HG02588 (cell line): ENCODE measurements at regions not wholly inside any gene's neighbourhood (a gene's known extent, or its start where the extent isn't known, plus 50 kb on each side); places are given as distances from the start of the nearest gene placed in this dataset.
"Not testable (repeated sequence)": the region's sequence is repeated elsewhere in the genome, so short reads cannot be mapped to it uniquely, and the experiment has no call there.

ENCODE experiments used
- ATAC-seq: cut with Tn5 transposase; IDR thresholded peaks from one replicate; pipeline ENCODE4 v1.9.1; 2021; ENCODE audit warnings: mild to moderate bottlenecking, moderate library complexity; ENCODE audit not compliant: unreplicated experiment

DNA sequence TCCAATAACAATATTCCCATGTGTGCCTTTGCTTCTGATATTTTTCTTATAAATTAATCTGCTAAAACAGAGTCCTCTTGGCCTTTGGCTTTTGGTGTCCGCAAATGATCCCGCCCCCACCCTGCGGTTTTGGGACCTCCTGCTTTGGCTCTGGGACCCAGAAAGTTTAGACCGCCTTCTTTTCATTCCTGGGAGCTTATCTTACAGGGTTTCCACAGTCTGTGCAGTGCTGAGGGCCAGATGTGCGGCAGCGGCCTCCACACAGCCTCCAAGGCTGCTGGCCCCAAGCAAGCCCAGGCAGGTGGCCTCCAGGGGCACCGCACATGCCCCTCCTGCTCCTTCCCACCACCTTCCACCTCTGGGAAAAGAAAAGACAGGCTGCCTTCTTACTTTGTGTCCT is 191.5 kb downstream of the ERCC6L2 start:
- no peak for ATAC-seq

DNA sequence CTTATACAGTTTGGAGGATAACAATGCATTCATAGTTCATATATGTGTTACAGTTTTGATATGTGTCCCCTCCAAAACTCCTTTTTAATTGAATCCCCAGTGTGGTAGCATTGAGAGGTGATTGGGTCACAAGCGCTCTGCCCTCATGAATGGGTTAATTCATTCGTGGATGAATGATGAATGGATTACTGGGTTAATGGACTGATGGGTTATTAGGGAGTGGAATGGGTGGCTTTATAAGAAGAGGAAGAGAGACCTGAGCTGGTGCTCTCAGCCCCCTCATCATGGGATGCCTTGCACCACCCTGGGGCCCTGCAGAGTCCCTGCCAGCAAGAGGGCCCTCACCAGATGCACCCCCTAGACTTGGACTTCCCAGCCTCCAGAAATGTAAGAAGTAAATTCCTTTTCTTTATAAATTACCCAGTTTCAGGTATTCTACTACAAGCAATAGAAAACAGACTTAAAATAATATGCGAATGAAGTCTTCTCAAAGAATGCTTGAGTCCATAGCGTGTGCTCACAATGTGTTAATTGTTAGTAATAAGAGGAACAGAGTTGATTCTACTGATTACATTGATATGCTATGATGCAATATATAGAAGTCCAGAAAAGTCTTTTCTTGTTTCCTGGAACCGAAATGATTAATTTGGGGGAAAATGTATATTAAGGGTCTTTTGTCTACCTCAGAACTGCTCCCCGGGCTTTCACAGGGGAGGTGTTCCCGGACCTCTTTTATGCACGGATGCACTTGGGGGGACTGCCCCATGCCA is 190.2 kb downstream of the ERCC6L2 start:
- no peak for ATAC-seq

DNA sequence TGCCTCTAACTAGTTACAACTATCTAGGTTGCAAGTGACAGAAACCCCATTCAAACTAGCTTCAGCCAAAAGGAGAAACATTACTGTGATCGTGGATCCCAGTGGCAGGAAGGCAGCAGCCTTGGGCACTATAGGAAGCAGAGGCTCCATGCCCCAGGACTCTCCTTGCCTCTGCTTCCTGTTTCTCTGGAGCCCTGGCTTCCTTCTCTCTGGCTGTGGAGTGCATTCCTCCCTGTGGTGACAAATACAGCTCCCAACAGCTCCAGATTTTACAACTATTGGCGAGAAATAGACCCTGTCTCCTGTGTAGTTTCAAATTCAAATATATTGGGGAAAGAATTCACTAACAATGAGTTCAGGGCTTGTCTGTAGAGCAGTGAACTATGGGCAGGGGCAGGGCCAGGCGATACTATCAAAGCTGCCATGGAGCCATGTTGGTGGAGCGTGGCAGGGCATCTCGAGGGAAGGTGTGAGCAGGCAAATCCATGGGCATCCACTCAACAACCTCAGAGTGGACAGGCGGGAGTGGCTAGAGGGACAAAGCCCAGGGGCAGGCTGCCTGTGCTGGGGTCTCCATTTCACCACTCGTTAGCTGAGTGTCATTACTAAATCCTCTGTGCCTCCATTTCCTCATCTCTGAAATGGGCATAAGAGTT is 189.5 kb downstream of the ERCC6L2 start:
- ATAC-seq = no peak

DNA sequence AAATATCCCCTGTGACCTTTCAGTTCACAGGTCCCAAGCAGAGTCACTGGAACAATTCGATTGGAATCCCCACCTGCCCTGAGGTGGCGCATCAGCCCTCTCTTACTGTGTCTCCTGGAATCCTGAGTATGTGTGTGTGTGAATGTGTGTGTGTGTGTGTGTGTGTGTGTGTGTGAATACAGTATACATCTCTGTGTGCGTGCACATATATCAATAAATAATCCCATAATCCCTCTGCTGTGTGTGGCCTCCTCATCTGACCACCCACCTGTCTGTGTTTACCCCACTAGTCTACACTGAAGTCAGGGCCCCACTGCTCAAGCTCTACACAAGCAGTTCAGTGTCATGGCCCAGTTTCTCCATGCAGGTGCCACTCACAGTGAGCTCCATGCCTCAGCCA is 187.4 kb downstream of the ERCC6L2 start:
- ATAC-seq = no peak

DNA sequence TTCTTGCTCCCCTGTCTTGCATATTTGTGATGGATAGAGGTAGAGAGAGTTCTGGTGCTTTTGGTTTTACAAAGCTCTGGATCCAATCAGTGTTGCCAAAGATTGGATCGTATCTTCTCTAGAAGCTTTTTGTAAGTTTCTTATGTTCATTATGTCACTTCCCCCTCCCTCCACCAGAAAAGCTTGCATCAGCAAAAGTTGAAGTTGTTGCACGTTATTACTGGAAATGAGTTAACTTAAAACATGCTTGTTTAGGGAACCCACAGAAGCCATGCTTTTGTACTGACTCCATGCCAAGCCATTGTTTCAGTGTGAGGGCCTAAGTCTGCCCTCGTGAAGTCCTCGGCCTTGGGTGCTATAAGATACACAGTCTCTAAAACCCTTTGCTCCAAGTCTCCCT is 186.5 kb downstream of the ERCC6L2 start:
- no peak for ATAC-seq

DNA sequence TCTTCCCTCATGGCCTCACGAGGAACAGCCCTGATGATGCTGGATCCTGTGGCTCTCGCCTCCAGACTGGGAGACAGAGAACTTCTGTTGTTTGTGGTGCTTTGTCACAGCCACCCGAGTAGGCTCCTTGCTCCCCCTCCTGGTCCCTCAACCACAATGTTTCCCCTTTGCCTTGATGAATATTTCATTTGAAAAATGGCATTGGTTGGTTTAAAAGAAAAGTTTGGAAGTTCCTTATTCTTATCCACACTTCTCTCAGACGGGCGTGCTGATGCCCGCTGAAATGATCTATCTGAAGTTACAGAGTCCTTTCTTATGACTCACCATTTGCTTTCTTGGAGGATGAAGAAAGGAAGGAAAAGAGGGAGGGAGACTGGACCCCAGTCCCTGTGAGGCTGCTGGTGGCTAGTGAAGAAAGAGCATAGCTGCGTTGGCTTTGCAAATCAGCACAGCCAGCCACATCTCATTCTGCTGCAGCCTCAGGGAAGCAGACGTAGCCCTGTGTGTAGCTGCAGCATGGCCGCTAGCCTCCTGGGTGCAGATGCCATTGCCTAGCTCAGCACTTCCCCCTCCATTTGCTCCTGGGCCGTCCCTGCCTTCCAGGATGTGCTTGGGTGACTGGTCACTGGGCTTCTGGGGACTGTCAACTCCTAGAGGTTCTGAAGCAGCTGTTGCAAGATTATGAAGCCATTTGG is 185.9 kb downstream of the ERCC6L2 start:
- no peak for ATAC-seq

DNA sequence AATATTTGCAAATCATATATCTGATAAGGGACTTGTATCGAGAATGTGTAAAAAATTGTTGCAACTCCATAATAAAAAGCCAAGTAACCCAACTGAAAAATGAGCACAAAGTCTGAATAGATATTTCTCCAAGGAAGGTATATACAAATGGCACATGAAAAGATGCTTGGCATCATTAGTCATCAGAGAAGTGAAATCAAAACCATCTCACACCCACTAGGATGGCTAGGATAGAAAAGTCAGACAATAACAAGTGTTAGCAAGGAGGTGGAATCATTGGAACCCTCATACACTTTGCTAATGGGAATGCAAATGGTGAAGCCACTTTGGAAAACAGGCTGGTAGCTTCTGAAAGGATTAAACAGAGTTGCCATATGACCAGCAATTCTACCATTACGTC is 182.7 kb downstream of the ERCC6L2 start:
- no peak for ATAC-seq

DNA sequence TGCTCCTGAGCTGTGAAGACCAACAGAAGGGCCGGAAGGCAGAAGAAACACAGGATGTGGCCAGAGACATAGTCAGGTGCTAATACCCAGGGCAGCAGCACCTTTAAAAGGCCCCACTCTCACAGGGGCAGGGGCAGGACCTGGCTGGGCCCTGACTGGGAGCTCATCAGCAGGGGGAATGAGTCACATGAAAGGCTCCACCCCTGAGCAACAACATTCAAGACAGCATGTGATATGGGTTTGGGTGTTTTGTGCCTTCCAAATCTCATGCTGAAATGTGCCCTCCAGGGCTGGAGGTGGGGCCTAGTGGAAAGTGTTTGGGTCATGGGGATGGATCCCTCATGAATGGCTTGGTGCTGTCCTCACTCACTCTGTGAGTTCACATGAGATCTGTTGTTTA is 181.7 kb downstream of the ERCC6L2 start:
- no peak for ATAC-seq

DNA sequence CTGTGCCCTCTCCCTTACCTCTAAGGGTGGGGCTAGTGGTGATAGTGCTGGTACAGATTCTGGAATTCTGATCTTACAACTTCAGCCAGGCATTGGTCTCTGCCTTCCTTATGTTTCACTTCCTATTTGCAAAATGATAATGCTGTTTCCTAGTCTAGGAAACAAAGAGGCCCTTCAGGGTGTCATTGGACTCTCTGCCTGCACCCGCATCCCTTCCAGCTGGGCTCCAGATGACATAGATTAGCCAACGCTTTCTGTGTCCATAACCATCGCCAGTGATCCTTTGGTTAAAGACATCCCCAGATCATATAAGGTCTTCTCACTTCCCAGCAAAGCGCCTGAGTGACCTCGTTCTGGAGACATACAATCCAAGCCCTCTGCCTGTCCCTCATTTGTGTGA is 180.7 kb downstream of the ERCC6L2 start:
- no peak for ATAC-seq

DNA sequence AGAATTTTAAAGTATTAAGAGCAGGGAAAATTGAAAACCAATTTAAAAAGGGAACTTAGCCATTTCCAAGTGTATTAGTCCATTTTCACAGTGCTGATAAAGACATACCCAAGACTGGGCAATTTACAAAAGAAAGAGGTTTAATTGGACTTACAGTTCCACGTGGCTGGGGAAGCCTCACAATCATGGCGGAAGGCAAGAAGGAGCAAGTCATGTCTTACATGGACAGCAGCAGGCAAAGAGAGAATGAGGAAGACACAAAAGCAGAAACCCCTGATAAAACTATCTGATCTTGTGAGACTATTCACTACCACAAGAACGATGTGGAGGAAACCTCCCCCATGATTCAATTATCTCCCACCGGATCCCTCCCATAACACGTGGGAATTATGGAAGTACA is 178.8 kb downstream of the ERCC6L2 start:
- ATAC-seq = not testable (repeated sequence)

DNA sequence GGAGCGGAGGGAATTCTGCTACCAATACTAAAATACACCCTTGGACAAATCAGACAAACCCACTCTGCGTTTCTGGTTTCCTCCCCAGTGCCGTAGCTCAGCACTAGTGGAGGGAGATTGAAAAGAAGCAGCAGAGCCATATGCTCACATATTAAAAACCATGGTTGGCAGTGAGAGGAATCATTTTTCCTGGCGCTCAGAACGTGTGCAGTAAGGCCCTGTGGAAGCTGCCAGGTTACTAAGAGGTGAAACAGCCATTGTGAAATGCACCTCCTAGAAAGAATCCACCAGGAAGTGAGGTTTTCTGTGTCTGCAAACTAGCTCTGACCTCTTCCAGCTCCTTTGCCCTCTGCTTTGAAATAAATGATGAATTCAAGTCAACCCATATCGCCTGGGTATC is 177.2 kb downstream of the ERCC6L2 start:
- ATAC-seq = no peak

DNA sequence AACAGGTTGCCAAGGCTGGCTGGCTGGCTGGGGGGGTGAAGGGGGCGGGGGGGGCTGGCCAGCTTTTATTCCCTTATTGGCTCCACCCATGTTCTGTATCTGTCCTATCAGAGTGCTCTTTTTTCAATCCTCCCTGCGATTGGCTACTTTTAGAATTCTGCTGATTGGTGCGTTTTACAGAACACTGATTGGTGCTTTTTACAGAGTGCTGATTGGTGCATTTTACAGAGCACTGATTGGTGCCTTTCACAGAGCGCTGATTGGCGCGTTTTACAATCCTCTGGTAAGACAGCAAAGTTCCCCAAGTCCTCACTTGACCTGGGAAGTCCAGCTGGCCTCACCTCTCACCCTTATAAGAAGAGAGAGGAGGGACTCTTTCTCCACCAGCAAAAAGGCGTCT is 175.9 kb downstream of the ERCC6L2 start:
- ATAC-seq = no peak

DNA sequence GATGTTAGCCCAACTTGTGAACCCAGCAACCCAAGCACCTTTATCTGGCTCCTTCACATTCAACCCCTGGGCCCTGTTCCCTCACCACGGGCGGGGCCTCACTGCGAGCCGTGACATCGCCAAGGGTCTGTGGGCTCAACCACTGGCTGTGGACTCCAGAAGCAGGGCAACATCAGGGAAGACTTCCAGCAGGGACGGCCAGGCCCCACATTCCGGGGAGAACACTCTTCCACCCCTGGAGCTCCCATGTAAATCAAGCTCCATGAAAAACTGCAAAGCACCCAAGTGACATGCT is 175.3 kb downstream of the ERCC6L2 start:
- no peak for ATAC-seq

DNA sequence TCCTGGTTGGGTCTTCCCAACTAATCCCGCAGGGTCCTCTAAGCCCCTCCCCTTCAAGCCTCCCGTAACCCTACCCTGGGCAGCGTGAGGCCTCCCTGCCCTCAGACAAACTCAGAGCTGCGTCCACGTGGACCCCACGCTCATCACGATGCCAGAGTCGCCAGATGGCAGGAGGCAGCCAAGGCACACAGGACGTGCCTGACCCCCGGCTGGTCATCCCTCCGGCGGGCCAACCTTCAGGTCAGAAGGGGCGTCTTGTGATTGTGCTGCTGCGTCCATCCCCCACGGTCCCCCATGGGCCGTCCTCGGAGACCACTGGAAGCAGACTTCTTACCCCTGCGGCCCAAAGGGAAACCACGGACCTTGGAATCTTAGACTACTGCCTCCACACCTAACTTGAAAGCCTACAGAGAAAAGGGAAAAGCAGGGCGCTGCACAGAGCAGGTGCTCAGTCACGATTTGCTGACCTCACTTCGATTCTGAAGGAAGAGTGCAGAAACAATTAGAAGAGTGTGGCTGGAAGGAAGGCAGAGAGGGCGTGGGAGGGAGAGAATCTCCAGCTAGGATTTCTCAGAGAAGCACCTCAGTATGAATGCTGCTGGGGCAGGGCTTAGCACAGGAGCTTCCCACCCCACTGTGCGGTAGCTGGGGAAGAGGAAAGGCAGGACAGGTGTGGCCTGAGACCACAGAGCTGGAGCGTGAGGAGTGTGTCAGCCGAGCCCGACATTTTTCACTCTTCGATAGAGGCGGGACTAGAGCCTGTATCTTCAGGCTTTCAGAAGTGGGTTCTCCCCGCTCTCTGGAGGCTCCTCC is 174.8 kb downstream of the ERCC6L2 start:
- no peak for ATAC-seq

DNA sequence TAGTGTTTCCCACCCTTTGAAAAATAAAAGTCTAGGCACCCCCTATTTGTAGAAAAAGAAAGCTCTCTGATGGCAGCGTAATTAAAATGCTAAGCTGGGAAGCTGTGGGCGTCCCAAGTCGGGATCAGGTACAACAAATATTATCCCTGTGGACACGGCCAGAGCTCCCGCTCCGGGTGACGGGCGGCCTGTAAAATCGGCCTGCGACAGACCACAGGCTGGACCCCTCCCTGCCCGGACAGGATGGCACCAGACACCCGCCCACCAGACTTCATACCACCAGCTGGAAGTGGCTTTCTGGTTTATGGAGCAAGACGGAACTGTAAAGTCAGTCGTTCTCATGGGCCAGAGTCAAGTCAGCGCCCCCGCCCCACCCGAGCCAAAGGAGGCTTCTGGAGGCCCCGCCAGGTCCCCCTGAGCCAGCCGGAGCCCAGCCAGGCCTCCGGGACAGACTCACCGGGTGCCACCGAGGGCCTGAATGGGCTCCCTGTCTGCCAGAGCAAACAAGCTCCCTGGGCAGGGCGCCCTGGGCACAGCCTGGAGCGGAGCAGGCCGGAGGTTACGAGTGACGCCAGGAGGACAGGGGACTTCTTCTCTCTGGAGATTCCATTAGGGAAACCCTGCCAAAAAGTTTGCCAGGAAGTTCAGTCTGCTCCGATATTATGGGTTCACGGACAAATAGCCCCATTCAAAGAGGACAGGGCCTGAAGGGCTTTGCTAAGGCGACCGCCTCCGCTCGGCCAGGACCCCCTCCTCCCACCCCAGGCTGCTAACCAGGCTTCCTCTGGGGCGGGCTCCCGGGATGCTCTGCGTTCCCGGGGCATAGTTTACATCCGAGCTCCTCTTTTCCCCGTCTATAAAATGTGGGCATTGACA is 173.7 kb downstream of the ERCC6L2 start:
- no peak for ATAC-seq

DNA sequence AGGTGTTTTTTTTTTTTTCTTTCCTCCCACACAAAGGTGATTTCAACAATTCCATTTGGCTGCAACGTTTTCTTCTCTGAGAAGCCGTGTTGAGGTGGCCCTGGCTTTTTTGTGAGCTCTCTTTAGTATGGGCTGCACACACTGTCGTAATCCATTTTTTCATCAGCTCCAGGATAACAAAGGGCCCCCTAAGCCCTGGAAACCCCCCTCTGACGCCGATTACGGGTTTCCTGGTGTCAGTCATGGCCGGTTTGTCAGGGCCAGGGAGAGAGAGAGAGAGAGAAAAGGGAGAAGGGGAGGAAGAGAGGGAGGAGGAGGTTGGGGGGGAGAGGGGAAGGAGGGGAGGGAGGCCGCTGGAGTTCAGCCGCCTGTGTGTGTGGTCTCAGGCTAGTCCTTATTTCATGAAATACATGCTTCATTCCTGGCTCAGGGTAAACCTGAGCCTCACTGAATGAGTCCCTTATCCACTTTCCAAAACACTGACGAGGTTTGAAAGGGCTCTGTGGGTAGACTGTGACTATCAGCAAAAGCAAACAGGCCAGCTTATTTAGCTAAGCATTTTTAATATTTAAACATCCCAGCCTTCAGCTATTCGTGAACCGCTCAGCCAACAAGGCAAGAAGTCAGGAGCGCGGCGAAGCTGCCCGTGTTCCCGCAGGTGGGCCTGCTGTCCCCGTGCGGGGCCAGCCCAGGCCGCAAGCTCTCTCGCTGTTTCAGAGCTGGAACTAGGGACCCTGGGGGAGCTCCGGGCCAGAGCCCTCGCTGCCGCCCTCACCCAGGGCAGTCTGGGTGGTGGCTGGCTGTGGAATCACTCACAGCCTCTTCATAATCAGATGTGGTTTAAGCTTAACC is 172.8 kb downstream of the ERCC6L2 start:
- ATAC-seq = no peak

DNA sequence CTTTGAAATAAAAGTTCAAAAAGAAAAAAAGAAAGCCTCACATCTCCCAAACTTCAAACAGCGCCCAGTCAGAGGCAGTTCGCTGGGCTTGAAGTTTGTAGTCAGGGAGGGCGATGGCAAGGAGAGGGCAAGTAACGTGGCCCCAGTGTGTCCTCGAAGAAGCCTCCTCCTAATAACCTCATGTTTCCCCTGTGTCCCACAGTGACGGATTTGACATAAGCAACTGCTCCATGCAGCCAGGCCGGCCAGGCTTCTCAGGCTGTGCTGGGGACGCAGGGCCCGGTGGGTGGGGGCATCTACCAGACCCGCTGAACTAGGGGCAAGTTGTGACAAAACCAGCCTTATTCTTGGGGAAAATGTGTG is 172.2 kb downstream of the ERCC6L2 start:
- ATAC-seq = no peak

DNA sequence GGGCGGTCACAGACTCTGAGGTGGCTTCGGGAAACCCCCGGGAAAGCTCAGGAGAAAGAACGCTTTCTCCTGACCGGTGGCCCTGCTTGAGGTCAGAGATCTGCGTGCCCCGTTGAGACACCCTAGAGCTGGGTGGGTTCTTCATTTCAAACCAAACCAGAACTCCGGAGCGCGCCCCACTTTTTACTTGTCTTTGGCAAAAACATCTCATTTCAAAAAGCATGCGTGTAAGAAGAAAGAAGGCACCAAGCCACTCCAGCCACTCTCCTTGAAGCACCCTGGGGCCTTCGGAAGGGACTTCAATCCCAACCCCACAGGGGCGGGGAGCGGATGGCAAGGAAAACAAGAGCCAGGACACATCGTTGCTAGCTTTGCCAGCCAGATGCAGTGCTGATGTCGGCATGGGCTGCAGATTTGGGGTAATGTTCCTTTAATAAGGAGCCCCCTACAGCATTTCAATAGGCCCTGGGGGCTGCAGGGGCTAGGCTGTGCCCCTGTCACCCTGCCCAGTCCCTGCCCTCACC is 171.7 kb downstream of the ERCC6L2 start:
- ATAC-seq = no peak

DNA sequence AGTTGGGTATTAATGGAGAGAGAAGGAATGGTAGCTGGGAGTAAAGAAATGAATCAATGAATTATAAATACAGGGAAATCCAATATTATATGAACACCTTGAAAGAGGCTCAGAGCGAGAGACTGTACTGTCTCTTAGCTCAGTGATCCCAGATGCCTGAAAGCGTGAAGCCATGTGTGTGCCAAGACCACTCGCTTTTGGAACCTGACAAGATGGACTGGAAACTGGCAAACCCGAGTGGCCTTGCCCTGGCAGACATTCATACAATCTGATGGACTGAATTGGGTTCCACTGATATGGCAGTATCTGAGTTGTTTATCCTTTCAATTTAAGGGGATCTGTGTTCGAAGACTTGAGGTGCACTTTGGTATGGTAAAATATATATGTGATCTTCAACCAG is 170.3 kb downstream of the ERCC6L2 start:
- no peak for ATAC-seq
